Activated T-helper 2 cell treated with anti-CD3 and anti-CD28 coated beads, Interferon-gamma antibody, Interleukin-2, Interleukin-4, amounts not matched to agents 10 μg/mL and 5 μg/mL and 100 μg/mL, durations not matched to agents 14 hours and 24 hours and 36 hours (primary cell): ENCODE measurements at regions not wholly inside any gene's neighbourhood (a gene's known extent, or its start where the extent isn't known, plus 50 kb on each side); places are given as distances from the start of the nearest gene placed in this dataset.
"Not testable (repeated sequence)": the region's sequence is repeated elsewhere in the genome, so short reads cannot be mapped to it uniquely, and the experiment has no call there.

Experiments
- DNase-seq: peaks from one replicate; pipeline ENCODE4 v3.0.0; 2021; ENCODE audit warnings: low spot score
- H3K27ac Mint-ChIP-seq: one replicate; pipeline ENCODE4 v1.8.0; 2021; ENCODE audit warnings: mixed read lengths
- H3K27me3 Mint-ChIP-seq: one replicate; pipeline ENCODE4 v1.8.0; 2021; ENCODE audit warnings: low read depth, mixed read lengths
- H3K36me3 Mint-ChIP-seq: one replicate; pipeline ENCODE4 v1.8.0; 2021; ENCODE audit warnings: low read depth, mixed read lengths
- H3K4me1 Mint-ChIP-seq: one replicate; pipeline ENCODE4 v1.8.0; 2021; ENCODE audit warnings: low read depth, mixed read lengths
- H3K4me3 Mint-ChIP-seq: one replicate; pipeline ENCODE4 v1.8.0; 2021; ENCODE audit warnings: low read depth, mild to moderate bottlenecking, moderate library complexity, mixed read lengths
- H3K9me3 Mint-ChIP-seq: one replicate; pipeline ENCODE4 v1.8.0; 2021; ENCODE audit warnings: mixed read lengths
- intact Hi-C: fragments of 100-400 bp; cut with micrococcal nuclease; formaldehyde crosslinking; loops from one replicate; pipeline ENCODE4 v1.15.1; 2023

- no peaks in the 10 kb centered on the region for H3K27me3 Mint-ChIP-seq
- no peaks in the 10 kb centered on the region for H3K4me1 Mint-ChIP-seq
- intact Hi-C loops, result no loop called here
- no peaks in the 10 kb centered on the region for H3K9me3 Mint-ChIP-seq
- DNase-seq, result no peak
- H3K36me3 Mint-ChIP-seq, result no peaks in the 10 kb centered on the region
- H3K27ac Mint-ChIP-seq, result no peak overlapping the region
- no peak overlapping the region for H3K4me3 Mint-ChIP-seq
Measured at GRCh38 chr10:57694956-57695608, 572.6 kb downstream of the IPMK start.

GRCh38 chr10:57692255-57692980, 575.3 kb downstream of the IPMK start:
- H3K9me3 Mint-ChIP-seq, result no peaks in the 10 kb centered on the region
- intact Hi-C loops, result no loop called here
- no peak overlapping the region for H3K27ac Mint-ChIP-seq
- H3K4me3 Mint-ChIP-seq, result no peak overlapping the region
- no peaks in the 10 kb centered on the region for H3K4me1 Mint-ChIP-seq
- H3K27me3 Mint-ChIP-seq, result no peaks in the 10 kb centered on the region
- no peak for DNase-seq
- H3K36me3 Mint-ChIP-seq, result no peaks in the 10 kb centered on the region

- H3K27ac Mint-ChIP-seq, result no peak overlapping the region
- no peaks in the 10 kb centered on the region for H3K9me3 Mint-ChIP-seq
- no peaks in the 10 kb centered on the region for H3K36me3 Mint-ChIP-seq
- intact Hi-C loops, result no loop called here
- H3K4me3 Mint-ChIP-seq, result no peak overlapping the region
- H3K4me1 Mint-ChIP-seq, result no peaks in the 10 kb centered on the region
- no peak for DNase-seq
- H3K27me3 Mint-ChIP-seq, result no peaks in the 10 kb centered on the region
Measured at GRCh38 chr10:57689596-57690297, 577.9 kb downstream of the IPMK start.

- Mint-ChIP-seq H3K36me3 (no peaks in the 10 kb centered on the region), H3K9me3 (peaks cover 5% of the 10 kb centered on the region), H3K27ac (no peak overlapping the region), H3K27me3 (no peaks in the 10 kb centered on the region), H3K4me1 (no peaks in the 10 kb centered on the region), H3K4me3 (no peak overlapping the region)
- intact Hi-C loops, result no loop called here
- DNase-seq, result no peak
Measured at GRCh38 chr10:57679916-57680315, 587.8 kb downstream of the IPMK start.

GRCh38 chr10:57675125-57675524, 592.6 kb downstream of the IPMK start:
- Mint-ChIP-seq H3K36me3 (no peaks in the 10 kb centered on the region), H3K27ac (no peak overlapping the region), H3K4me3 (no peak overlapping the region), H3K9me3 (peaks cover 5% of the 10 kb centered on the region), H3K27me3 (no peaks in the 10 kb centered on the region), H3K4me1 (no peaks in the 10 kb centered on the region)
- intact Hi-C loops, result no loop called here
- DNase-seq, result no peak

- Mint-ChIP-seq H3K27me3 (no peaks in the 10 kb centered on the region), H3K27ac (no peak overlapping the region), H3K4me1 (no peaks in the 10 kb centered on the region), H3K4me3 (no peak overlapping the region), H3K9me3 (no peaks in the 10 kb centered on the region), H3K36me3 (no peaks in the 10 kb centered on the region)
- intact Hi-C loops, result no loop called here
- no peak for DNase-seq
Measured at GRCh38 chr10:57673446-57673960, 594.2 kb downstream of the IPMK start.

- no peaks in the 10 kb centered on the region for H3K27me3 Mint-ChIP-seq
- H3K4me3 Mint-ChIP-seq, result no peak overlapping the region
- H3K9me3 Mint-ChIP-seq, result no peaks in the 10 kb centered on the region
- no peaks in the 10 kb centered on the region for H3K36me3 Mint-ChIP-seq
- intact Hi-C loops, result no loop called here
- no peak overlapping the region for H3K27ac Mint-ChIP-seq
- no peaks in the 10 kb centered on the region for H3K4me1 Mint-ChIP-seq
- DNase-seq, result no peak
Measured at GRCh38 chr10:57664815-57665214, 602.9 kb downstream of the IPMK start.

- H3K9me3 Mint-ChIP-seq, result no peaks in the 10 kb centered on the region
- no peaks in the 10 kb centered on the region for H3K4me1 Mint-ChIP-seq
- H3K4me3 Mint-ChIP-seq, result no peak overlapping the region
- H3K36me3 Mint-ChIP-seq, result no peaks in the 10 kb centered on the region
- no peak for DNase-seq
- no peak overlapping the region for H3K27ac Mint-ChIP-seq
- intact Hi-C loops, result no loop called here
- no peaks in the 10 kb centered on the region for H3K27me3 Mint-ChIP-seq
Measured at GRCh38 chr10:57663401-57663800, 604.3 kb downstream of the IPMK start.

GRCh38 chr10:57661206-57661605, 606.5 kb downstream of the IPMK start:
- Mint-ChIP-seq H3K36me3 (no peaks in the 10 kb centered on the region), H3K4me1 (no peaks in the 10 kb centered on the region), H3K27ac (no peak overlapping the region), H3K4me3 (no peak overlapping the region), H3K9me3 (no peaks in the 10 kb centered on the region), H3K27me3 (no peaks in the 10 kb centered on the region)
- intact Hi-C loops, result no loop called here
- DNase-seq, result no peak

GRCh38 chr10:57657164-57657765, 610.4 kb downstream of the IPMK start:
- Mint-ChIP-seq H3K4me1 (no peaks in the 10 kb centered on the region), H3K9me3 (no peaks in the 10 kb centered on the region), H3K27ac (no peak overlapping the region), H3K36me3 (no peaks in the 10 kb centered on the region), H3K27me3 (no peaks in the 10 kb centered on the region), H3K4me3 (no peak overlapping the region)
- peak; percentile 10 for DNase-seq
- intact Hi-C loops, result loop anchor here (1.0 kb wide), 1 partner anchor 318 kb away; no protein-coding TSS in a partner anchor

GRCh38 chr10:57654856-57655255, 612.8 kb downstream of the IPMK start:
- no peak overlapping the region for H3K4me3 Mint-ChIP-seq
- H3K4me1 Mint-ChIP-seq, result no peaks in the 10 kb centered on the region
- H3K27ac Mint-ChIP-seq, result no peak overlapping the region

GRCh38 chr10:57645108-57645507, 622.6 kb downstream of the IPMK start:
- DNase-seq, H3K27me3 Mint-ChIP-seq, H3K36me3 Mint-ChIP-seq, H3K27ac Mint-ChIP-seq, intact Hi-C loops, H3K4me3 Mint-ChIP-seq, H3K9me3 Mint-ChIP-seq, H3K4me1 Mint-ChIP-seq: not testable (repeated sequence)

More at GRCh38 chr10:57654856-57655255, 612.8 kb downstream of the IPMK start:
- intact Hi-C loops, result no loop called here
- Mint-ChIP-seq H3K9me3 (no peaks in the 10 kb centered on the region), H3K36me3 (no peaks in the 10 kb centered on the region), H3K27me3 (no peaks in the 10 kb centered on the region)
- no peak for DNase-seq
